ENCODE measurements at regions not wholly inside any gene's neighbourhood (a gene's known extent, or its start where the extent isn't known, plus 50 kb on each side); places are given as distances from the start of the nearest gene placed in this dataset.

DNA sequence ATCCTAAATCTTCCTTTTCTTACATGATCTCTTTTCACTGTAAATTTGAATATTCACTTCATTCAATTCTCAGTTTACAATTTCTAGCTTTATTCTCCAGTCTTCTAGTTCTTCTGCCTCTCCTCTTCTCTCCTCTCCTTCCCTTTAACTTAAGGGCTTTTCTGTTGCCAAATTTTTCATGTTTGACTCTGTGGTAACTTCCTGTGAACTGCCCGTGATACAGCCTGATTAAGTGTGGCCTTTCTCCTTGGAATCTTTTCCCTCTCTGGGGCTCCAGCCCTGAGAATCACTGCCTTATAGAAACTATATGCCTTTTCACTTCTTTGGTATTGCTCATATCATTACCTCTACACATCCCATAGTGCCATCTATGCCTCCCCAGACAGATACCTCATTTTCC is 1923.8 kb upstream of the CELF4 start:
- Histone ChIP-seq H3K36me3 (no peaks in the 10 kb centered on the region), H3K4me3 (no peak overlapping the region), H3K4me1 (no peaks in the 10 kb centered on the region), H3K27me3 (no peaks in the 10 kb centered on the region), H3K9me3 (no peaks in the 10 kb centered on the region), H3K27ac (no peak overlapping the region)
- DNase-seq (no peak), ATAC-seq (no peak)
- intact Hi-C loops (cut with DNase I), result no loop called here
- WGBS (ENCODE audit: insufficient coverage, low coverage, low lambda C conversion rate, missing lambda C conversion rate), result 63% methylated on average over 1 of the region's 1 CpG
- no peak for TF ChIP-seq POLR2A (IDR thresholded peaks at IDR 0.05)
- TF ChIP-seq, protein P1, sequence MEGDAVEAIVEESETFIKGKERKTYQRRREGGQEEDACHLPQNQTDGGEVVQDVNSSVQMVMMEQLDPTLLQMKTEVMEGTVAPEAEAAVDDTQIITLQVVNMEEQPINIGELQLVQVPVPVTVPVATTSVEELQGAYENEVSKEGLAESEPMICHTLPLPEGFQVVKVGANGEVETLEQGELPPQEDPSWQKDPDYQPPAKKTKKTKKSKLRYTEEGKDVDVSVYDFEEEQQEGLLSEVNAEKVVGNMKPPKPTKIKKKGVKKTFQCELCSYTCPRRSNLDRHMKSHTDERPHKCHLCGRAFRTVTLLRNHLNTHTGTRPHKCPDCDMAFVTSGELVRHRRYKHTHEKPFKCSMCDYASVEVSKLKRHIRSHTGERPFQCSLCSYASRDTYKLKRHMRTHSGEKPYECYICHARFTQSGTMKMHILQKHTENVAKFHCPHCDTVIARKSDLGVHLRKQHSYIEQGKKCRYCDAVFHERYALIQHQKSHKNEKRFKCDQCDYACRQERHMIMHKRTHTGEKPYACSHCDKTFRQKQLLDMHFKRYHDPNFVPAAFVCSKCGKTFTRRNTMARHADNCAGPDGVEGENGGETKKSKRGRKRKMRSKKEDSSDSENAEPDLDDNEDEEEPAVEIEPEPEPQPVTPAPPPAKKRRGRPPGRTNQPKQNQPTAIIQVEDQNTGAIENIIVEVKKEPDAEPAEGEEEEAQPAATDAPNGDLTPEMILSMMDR (IDR thresholded peaks at IDR 0.05), result no peak

DNA sequence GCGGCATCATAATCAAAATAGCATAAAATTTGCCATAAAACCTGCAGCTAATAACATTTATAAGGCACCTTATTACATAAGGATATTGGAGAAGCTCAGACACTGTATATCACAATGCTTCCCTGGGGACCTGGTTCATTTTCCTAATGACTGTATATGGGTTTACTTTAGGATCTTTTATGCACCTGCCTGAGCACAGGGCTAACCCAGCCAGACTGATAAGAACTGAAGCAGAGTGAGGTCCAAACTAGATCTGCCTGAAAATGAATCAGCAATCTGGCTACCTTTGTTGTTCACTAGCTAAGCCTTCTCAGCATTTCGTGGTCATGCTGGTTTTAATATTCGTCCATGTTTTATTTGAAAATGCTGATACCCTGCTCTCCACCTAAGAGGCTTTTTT is 1922.3 kb upstream of the CELF4 start:
- H3K9me3 ChIP-seq, result no peaks in the 10 kb centered on the region
- ATAC-seq, result peak in 1 of 4 donors; percentile 43
- H3K27me3 ChIP-seq, result no peaks in the 10 kb centered on the region
- DNase-seq, result no peak
- H3K27ac ChIP-seq, result no peak overlapping the region
- no peak overlapping the region for H3K4me3 ChIP-seq
- TF ChIP-seq POLR2A (IDR thresholded peaks at IDR 0.05), result no peak
- TF ChIP-seq, protein P1 (IDR thresholded peaks at IDR 0.05), result no peak
- 40% methylated on average over 3 of the region's 3 CpGs for WGBS (ENCODE audit: insufficient coverage, low coverage, low lambda C conversion rate, missing lambda C conversion rate)
- intact Hi-C loops (cut with DNase I), result no loop called here
- H3K36me3 ChIP-seq, result no peaks in the 10 kb centered on the region
- no peaks in the 10 kb centered on the region for H3K4me1 ChIP-seq

DNA sequence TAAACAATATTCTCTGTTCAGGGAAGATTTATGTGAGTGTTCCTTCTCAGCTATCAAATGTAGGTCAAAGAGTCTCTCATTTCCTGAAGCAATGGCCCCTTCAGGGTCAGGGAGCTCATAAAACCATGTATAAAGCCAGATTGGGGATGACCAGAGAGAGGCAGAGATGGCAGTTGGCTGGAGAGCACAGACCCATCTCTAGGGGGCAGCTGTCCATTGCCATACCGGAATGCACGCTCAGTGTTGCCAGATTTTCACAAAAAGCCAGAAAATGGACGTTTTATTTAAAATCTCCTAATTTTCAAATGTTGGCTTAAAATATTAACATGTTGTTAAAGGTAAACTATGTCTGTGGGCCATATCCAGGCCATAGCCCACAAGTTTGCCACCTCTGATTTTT is 1920.7 kb upstream of the CELF4 start:
- intact Hi-C loops (cut with DNase I), result no loop called here
- Histone ChIP-seq H3K9me3 (no peaks in the 10 kb centered on the region), H3K27me3 (no peaks in the 10 kb centered on the region), H3K36me3 (no peaks in the 10 kb centered on the region), H3K27ac (no peak overlapping the region), H3K4me3 (no peak overlapping the region), H3K4me1 (no peaks in the 10 kb centered on the region)
- TF ChIP-seq POLR2A (IDR thresholded peaks at IDR 0.05), result no peak
- TF ChIP-seq, protein P1 (IDR thresholded peaks at IDR 0.05), result peak in 1 of 4 donors; percentile 12
- no peak for ATAC-seq
- no peak for DNase-seq
- WGBS (ENCODE audit: insufficient coverage, low coverage, low lambda C conversion rate, missing lambda C conversion rate), result 52% methylated on average over 3 of the region's 3 CpGs

DNA sequence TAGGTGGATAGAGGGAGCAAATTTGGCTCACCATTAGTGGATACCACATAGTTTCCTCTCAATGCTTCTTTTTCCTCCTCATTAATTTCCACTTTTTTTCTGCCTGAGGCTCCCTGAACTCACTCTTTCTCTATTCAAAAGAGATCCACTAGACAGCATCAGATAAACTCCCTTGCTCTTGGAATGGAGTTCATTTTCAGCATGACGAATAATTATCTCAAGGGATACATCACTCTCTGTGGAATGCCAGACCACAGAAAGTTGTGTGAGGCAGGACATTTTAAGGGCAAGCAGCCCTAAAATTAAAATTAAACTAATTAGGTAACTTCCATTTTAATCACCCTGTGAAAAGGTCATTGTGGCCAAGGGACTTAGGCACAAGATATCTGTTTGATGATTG is 1920.1 kb upstream of the CELF4 start:
- DNase-seq (no peak), ATAC-seq (no peak)
- no peaks in the 10 kb centered on the region for H3K9me3 ChIP-seq
- 0% methylated on average over 1 of the region's 1 CpG for WGBS (ENCODE audit: insufficient coverage, low coverage, low lambda C conversion rate, missing lambda C conversion rate)
- no peaks in the 10 kb centered on the region for H3K4me1 ChIP-seq
- H3K27ac ChIP-seq, result no peak overlapping the region
- TF ChIP-seq POLR2A (IDR thresholded peaks at IDR 0.05), result no peak
- TF ChIP-seq, protein P1 (IDR thresholded peaks at IDR 0.05), result no peak
- H3K27me3 ChIP-seq, result no peaks in the 10 kb centered on the region
- intact Hi-C loops (cut with DNase I), result no loop called here
- H3K36me3 ChIP-seq, result no peaks in the 10 kb centered on the region
- H3K4me3 ChIP-seq, result no peak overlapping the region

DNA sequence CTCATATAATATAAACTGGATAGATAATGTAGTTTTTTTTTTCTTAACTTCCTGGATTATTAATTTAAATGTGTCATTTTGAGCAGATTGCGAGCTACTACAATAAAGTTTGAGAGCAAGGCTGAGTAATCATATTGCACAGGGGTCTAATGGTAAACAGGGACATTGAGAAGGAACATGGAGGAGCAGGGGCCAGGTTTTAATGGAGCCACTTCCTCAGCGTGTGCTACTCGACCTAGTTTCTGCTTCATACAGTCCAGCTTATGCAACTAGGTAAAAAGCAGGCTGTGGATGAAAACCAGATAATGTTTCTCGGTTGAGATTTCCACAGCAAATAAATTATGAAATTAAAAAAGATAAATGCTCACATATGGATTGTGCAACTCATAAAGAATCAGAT is 1915.7 kb upstream of the CELF4 start:
- 61% methylated on average over 4 of the region's 4 CpGs for WGBS (ENCODE audit: insufficient coverage, low coverage, low lambda C conversion rate, missing lambda C conversion rate)
- no peaks in the 10 kb centered on the region for H3K4me1 ChIP-seq
- no peaks in the 10 kb centered on the region for H3K27me3 ChIP-seq
- H3K9me3 ChIP-seq, result no peaks in the 10 kb centered on the region
- H3K4me3 ChIP-seq, result no peak overlapping the region
- TF ChIP-seq POLR2A (IDR thresholded peaks at IDR 0.05), result no peak
- TF ChIP-seq, protein P1 (IDR thresholded peaks at IDR 0.05), result no peak
- ATAC-seq, result no peak
- no peak for DNase-seq
- H3K36me3 ChIP-seq, result no peaks in the 10 kb centered on the region
- H3K27ac ChIP-seq, result no peak overlapping the region
- intact Hi-C loops (cut with DNase I), result no loop called here
